Sciatic nerve (tissue), 2 donors: ENCODE measurements at regions not wholly inside any gene's neighbourhood (a gene's known extent, or its start where the extent isn't known, plus 50 kb on each side); places are given as distances from the start of the nearest gene placed in this dataset.
"Not testable (repeated sequence)": the region's sequence is repeated elsewhere in the genome, so short reads cannot be mapped to it uniquely, and the experiment has no call there.

Experiments
- ATAC-seq: fragments of 200-7000 bp; cut with Tn5 transposase; one replicate; pipeline ENCODE4 v1.9.1; 2020; ENCODE audit warnings: mild to moderate bottlenecking, moderate library complexity
- DNase-seq: peaks from one replicate; pipeline ENCODE4 v3.0.0-alpha.2; 2020; ENCODE audit warnings: low spot score
- intact Hi-C: fragments of 100-400 bp; cut with DNase I; formaldehyde crosslinking; loops from one replicate; pipeline ENCODE4 v1.14.2; 2022
- donor health status: DM: no; HTN: no; CAD: no.
- donor health status: DM: no; HTN: no; CAD: no.

GRCh38 chr3:182331341-182331740 lies 462.0 kb upstream of the ATP11B start:
- ATAC-seq (peak; percentile 46), DNase-seq (no peak)
- intact Hi-C loops, result no loop called here

- intact Hi-C loops, result no loop called here
- no peak for ATAC-seq
- DNase-seq, result no peak
These were observed 451.1 kb upstream of the ATP11B start for GRCh38 chr3:182342252-182342651.

- ATAC-seq, DNase-seq, intact Hi-C loops: not testable (repeated sequence)
These were observed 449.3 kb upstream of the ATP11B start for GRCh38 chr3:182344026-182344425.

- no peak for DNase-seq
- no peak for ATAC-seq
- intact Hi-C loops, result no loop called here
These were observed 444.3 kb upstream of the ATP11B start for GRCh38 chr3:182349051-182349450.

- no peak for ATAC-seq
- intact Hi-C loops, result no loop called here
- no peak for DNase-seq
These were observed 443.3 kb upstream of the ATP11B start for GRCh38 chr3:182349951-182350517.

GRCh38 chr3:182357928-182358327 lies 435.4 kb upstream of the ATP11B start:
- ATAC-seq (no peak), DNase-seq (no peak)
- intact Hi-C loops, result no loop called here

- intact Hi-C loops, result no loop called here
- no peak for DNase-seq
- peak; percentile 86 for ATAC-seq
These were observed 429.0 kb upstream of the ATP11B start for GRCh38 chr3:182364323-182364722.

- ATAC-seq, result peak; percentile 92
- peak; percentile 75 for DNase-seq
- intact Hi-C loops, result no loop called here
These were observed 428.3 kb upstream of the ATP11B start for GRCh38 chr3:182364723-182365650.

GRCh38 chr3:182366746-182367145 lies 426.6 kb upstream of the ATP11B start:
- intact Hi-C loops, result no loop called here
- ATAC-seq (no peak), DNase-seq (no peak)

- intact Hi-C loops, result no loop called here
- DNase-seq (no peak), ATAC-seq (no peak)
These were observed 423.4 kb upstream of the ATP11B start for GRCh38 chr3:182369861-182370260.

- intact Hi-C loops, result no loop called here
- DNase-seq, result no peak
- no peak for ATAC-seq
These were observed 422.4 kb upstream of the ATP11B start for GRCh38 chr3:182370949-182371348.

- no peak for ATAC-seq
- intact Hi-C loops, result no loop called here
These were observed 417.4 kb upstream of the ATP11B start for GRCh38 chr3:182375916-182376315.

GRCh38 chr3:182382112-182382857 lies 411.0 kb upstream of the ATP11B start:
- intact Hi-C loops, result no loop called here
- DNase-seq (no peak), ATAC-seq (no peak)

More at GRCh38 chr3:182375916-182376315, 417.4 kb upstream of the ATP11B start:
- DNase-seq, result no peak

GRCh38 chr3:182384221-182384620 lies 409.1 kb upstream of the ATP11B start:
- DNase-seq (no peak), ATAC-seq (no peak)
- intact Hi-C loops, result no loop called here

- no peak for ATAC-seq
- intact Hi-C loops, result no loop called here
- DNase-seq, result no peak
These were observed 407.9 kb upstream of the ATP11B start for GRCh38 chr3:182385356-182385755.

- intact Hi-C loops, result no loop called here
- ATAC-seq (no peak), DNase-seq (no peak)
These were observed 404.8 kb upstream of the ATP11B start for GRCh38 chr3:182388506-182388905.

- intact Hi-C loops, result no loop called here
- no peak for DNase-seq
These were observed 404.1 kb upstream of the ATP11B start for GRCh38 chr3:182389071-182389815.

GRCh38 chr3:182390421-182390820 lies 402.9 kb upstream of the ATP11B start:
- no peak for DNase-seq
- intact Hi-C loops, result no loop called here
- no peak for ATAC-seq

More at GRCh38 chr3:182389071-182389815, 404.1 kb upstream of the ATP11B start:
- ATAC-seq, result no peak
